HEK293 (cell line): ENCODE measurements at regions not wholly inside any gene's neighbourhood (a gene's known extent, or its start where the extent isn't known, plus 50 kb on each side); places are given as distances from the start of the nearest gene placed in this dataset.
A peak's percentile ranks its signal among the peaks of the same experiment; 100 is the strongest.

Experiments
- CTCF ChIA-PET: fragments of 350-600 bp; formaldehyde crosslinking; extraction: SDS; loops from one replicate; lab custom pipeline; 2021; ENCODE audit warnings: antibody characterized with exemption; lab: Yijun Ruan, JAX
- POLR2A ChIA-PET: fragments of 300-600 bp; formaldehyde crosslinking; extraction: SDS; loops from one replicate; lab custom pipeline; 2020; ENCODE audit warnings: antibody characterized with exemption, inconsistent platforms; lab: Yijun Ruan, JAX
- H3K27ac ChIP-seq: fragments of 200-500 bp; sonication (Bioruptor generic); 2 replicates; pipeline ENCODE4 v1.5.1; 2014; ENCODE audit warnings: low read depth, low read length, control low read depth, inconsistent platforms; ENCODE audit errors: extremely low read depth
- H3K36me3 ChIP-seq, 2 experiments: fragments of 200-500 bp in 1 of 2; sonication (Bioruptor generic) in 1 of 2; 1 replicate in 1 of 2; 2 replicates in 1 of 2; pipeline ENCODE4 v1.5.1; 2014 to 2017; ENCODE audit warnings: inconsistent platforms in 2 of 2, low read length in 2 of 2; ENCODE audit not compliant: control insufficient read depth in 2 of 2, insufficient read depth in 1 of 2
- H3K4me1 ChIP-seq: fragments of 200-500 bp; sonication (Bioruptor generic); 2 replicates; pipeline ENCODE4 v1.5.1; 2014; ENCODE audit warnings: mild to moderate bottlenecking, low read length, inconsistent platforms; ENCODE audit not compliant: control insufficient read depth, insufficient read depth
- H3K4me3 ChIP-seq: 2 replicates; pipeline ENCODE4 v1.5.1; 2011; ENCODE audit warnings: low read depth, mild to moderate bottlenecking, control low read depth, low read length, moderate library complexity
- H3K9me3 ChIP-seq: fragments of 200-500 bp; sonication (Bioruptor generic); 2 replicates; pipeline ENCODE4 v1.5.1; 2014; ENCODE audit warnings: low read depth, low read length, inconsistent platforms; ENCODE audit not compliant: control insufficient read depth, insufficient read depth
- MEIS1 ChIP-seq: sonication (generic); formaldehyde crosslinking; IDR thresholded peaks from 2 replicates; pipeline ENCODE4 v1.8.1; 2022; ENCODE audit warnings: missing genetic modification reagents, mild to moderate bottlenecking, borderline replicate concordance
- SCRT2 ChIP-seq: fragments of 450-650 bp; formaldehyde crosslinking; IDR thresholded peaks from 2 replicates; pipeline ENCODE4 v1.5.1; 2016; ENCODE audit warnings: missing biosample characterization, missing genetic modification characterization
- ZBTB1 ChIP-seq: fragments of 450-650 bp; formaldehyde crosslinking; IDR thresholded peaks from 2 replicates; pipeline ENCODE4 v1.5.1; 2016; ENCODE audit warnings: missing biosample characterization, missing genetic modification characterization
- ZNF221 ChIP-seq: fragments of 450-650 bp; formaldehyde crosslinking; IDR thresholded peaks from 2 replicates; pipeline ENCODE4 v1.5.1; 2017; ENCODE audit warnings: missing biosample characterization, missing genetic modification characterization, borderline replicate concordance
- ZNF223 ChIP-seq: fragments of 450-650 bp; formaldehyde crosslinking; IDR thresholded peaks from 2 replicates; pipeline ENCODE4 v1.5.1; 2016; ENCODE audit warnings: missing biosample characterization, missing genetic modification characterization
- ZNF354C ChIP-seq: fragments of 450-650 bp; formaldehyde crosslinking; IDR thresholded peaks from 2 replicates; pipeline ENCODE4 v1.5.1; 2016; ENCODE audit warnings: missing biosample characterization, missing genetic modification characterization, low read depth, borderline replicate concordance
- ZNF48 ChIP-seq: fragments of 450-650 bp; formaldehyde crosslinking; IDR thresholded peaks from 2 replicates; pipeline ENCODE4 v1.5.1; 2016; ENCODE audit warnings: missing biosample characterization, missing genetic modification characterization
- ZNF544 ChIP-seq: fragments of 450-650 bp; formaldehyde crosslinking; IDR thresholded peaks from 2 replicates; pipeline ENCODE4 v1.5.0; 2017; ENCODE audit warnings: missing biosample characterization, missing genetic modification characterization
- ZNF624 ChIP-seq: fragments of 450-650 bp; formaldehyde crosslinking; IDR thresholded peaks from 2 replicates; pipeline ENCODE4 v1.5.1; 2017; ENCODE audit warnings: missing biosample characterization, missing genetic modification characterization
- ZNF677 ChIP-seq: fragments of 450-650 bp; IDR thresholded peaks from 2 replicates; pipeline ENCODE4 v1.5.0; 2018; ENCODE audit warnings: missing biosample characterization, mild to moderate bottlenecking, missing genetic modification characterization, moderate library complexity
- ZNF701 ChIP-seq: fragments of 450-650 bp; formaldehyde crosslinking; IDR thresholded peaks from 2 replicates; pipeline ENCODE4 v1.5.1; 2016; ENCODE audit warnings: missing biosample characterization, missing genetic modification characterization
- ZNF747 ChIP-seq: fragments of 450-650 bp; formaldehyde crosslinking; IDR thresholded peaks from 2 replicates; pipeline ENCODE4 v1.5.1; 2016; ENCODE audit warnings: missing biosample characterization, missing genetic modification characterization
- ZNF791 ChIP-seq: fragments of 450-650 bp; formaldehyde crosslinking; IDR thresholded peaks from 2 replicates; pipeline ENCODE4 v1.5.1; 2016; ENCODE audit warnings: missing biosample characterization, missing genetic modification characterization
- ZNF843 ChIP-seq: fragments of 450-650 bp; formaldehyde crosslinking; IDR thresholded peaks from 2 replicates; pipeline ENCODE4 v1.5.1; 2016; ENCODE audit warnings: missing biosample characterization, missing genetic modification characterization
- TF ChIP-seq, protein P1 (sequence below): fragments of 450-650 bp; formaldehyde crosslinking; IDR thresholded peaks from 2 replicates; pipeline ENCODE4 v1.5.1; 2017; ENCODE audit warnings: missing biosample characterization, missing genetic modification characterization
- TF ChIP-seq, protein P2 (sequence below): fragments of 450-650 bp; formaldehyde crosslinking; IDR thresholded peaks from 2 replicates; pipeline ENCODE4 v1.5.1; 2016; ENCODE audit warnings: missing biosample characterization, missing genetic modification characterization
- TF ChIP-seq, protein P3 (sequence below): IDR thresholded peaks from 2 replicates; pipeline ENCODE4 v1.6.1; 2011; ENCODE audit warnings: mild to moderate bottlenecking, low read depth, low read length, borderline replicate concordance
- TF ChIP-seq, protein P4 (sequence below): fragments of 450-650 bp; formaldehyde crosslinking; optimal IDR thresholded peaks from 2 replicates; pipeline ENCODE3; 2016; ENCODE audit warnings: missing biosample characterization, mild to moderate bottlenecking, missing genetic modification characterization

DNA sequence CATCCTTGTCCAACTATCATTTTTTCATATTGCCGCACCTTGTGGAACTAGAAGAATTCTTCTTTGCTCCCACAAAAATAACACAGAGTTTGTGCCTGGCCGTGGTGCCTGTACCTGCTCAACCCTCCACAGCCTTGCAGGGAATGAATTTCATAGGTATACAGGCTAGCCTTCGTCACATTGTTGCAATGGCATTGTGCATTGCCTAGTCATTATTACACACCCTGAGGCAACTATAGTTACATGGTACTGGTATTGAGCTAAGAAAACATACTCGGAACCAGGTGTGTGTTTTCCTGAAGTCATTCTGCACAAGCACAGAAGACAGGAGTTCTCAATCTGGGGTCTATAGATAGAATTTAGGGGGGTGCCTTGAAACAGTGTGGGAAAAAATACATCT is 188.0 kb upstream of the CTAGE1 start:
- Histone ChIP-seq H3K9me3 (no peaks in the 10 kb centered on the region), H3K36me3 (no peaks in the 10 kb centered on the region), H3K4me1 (peaks cover 4% of the 10 kb centered on the region; the same call in 1 of the 2 replicates), H3K4me3 (no peak overlapping the region), H3K27ac (no peak overlapping the region)
- no peak for TF ChIP-seq MEIS1 (CRISPR knock-in tag)
- TF ChIP-seq, protein P1, sequence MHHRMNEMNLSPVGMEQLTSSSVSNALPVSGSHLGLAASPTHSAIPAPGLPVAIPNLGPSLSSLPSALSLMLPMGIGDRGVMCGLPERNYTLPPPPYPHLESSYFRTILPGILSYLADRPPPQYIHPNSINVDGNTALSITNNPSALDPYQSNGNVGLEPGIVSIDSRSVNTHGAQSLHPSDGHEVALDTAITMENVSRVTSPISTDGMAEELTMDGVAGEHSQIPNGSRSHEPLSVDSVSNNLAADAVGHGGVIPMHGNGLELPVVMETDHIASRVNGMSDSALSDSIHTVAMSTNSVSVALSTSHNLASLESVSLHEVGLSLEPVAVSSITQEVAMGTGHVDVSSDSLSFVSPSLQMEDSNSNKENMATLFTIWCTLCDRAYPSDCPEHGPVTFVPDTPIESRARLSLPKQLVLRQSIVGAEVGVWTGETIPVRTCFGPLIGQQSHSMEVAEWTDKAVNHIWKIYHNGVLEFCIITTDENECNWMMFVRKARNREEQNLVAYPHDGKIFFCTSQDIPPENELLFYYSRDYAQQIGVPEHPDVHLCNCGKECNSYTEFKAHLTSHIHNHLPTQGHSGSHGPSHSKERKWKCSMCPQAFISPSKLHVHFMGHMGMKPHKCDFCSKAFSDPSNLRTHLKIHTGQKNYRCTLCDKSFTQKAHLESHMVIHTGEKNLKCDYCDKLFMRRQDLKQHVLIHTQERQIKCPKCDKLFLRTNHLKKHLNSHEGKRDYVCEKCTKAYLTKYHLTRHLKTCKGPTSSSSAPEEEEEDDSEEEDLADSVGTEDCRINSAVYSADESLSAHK (tag by site-specific recombination): no peak
- ChIA-PET POLR2A (no interaction called here), CTCF (no interaction called here)

DNA sequence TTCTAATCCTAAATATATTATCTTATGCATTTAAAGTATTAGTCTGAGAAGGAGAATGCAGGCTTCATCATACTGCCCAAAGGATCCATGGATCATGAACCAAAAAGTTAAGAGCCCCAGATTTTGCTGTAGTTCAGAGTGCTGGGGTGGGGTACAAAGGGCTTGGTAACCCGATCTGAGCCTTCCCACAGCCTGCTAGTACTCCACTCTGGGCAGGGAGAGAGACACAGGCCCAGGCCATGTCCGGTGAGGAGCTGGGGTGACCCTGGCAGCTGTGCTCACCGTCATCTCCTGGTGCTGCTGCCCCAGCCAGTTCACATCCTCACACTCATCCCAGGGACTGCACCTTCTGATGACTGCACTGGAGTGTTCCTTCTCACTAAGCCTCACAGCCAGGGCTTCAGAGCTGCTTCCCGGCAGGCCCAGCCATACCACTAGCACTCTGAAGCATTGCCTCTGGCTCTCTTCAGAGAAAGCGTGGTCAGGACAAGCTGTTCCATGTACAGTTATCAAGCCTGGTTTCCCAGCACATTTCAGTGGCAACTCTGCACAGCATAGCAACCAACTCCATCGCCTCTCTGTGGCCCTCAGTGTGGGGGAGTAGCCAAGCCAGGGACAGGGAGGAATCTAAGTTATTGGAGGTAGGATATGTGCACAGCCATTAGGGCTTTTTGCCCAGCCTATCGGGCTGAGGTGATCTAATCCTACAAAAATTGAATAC is 189.0 kb upstream of the CTAGE1 start:
- ChIA-PET POLR2A (no interaction called here), CTCF (no interaction called here)
- no peak overlapping the region for H3K4me3 ChIP-seq
- TF ChIP-seq ZNF223 (tag by site-specific recombination) (no peak), ZNF354C (tag by site-specific recombination) (no peak)
- TF ChIP-seq, protein P2, sequence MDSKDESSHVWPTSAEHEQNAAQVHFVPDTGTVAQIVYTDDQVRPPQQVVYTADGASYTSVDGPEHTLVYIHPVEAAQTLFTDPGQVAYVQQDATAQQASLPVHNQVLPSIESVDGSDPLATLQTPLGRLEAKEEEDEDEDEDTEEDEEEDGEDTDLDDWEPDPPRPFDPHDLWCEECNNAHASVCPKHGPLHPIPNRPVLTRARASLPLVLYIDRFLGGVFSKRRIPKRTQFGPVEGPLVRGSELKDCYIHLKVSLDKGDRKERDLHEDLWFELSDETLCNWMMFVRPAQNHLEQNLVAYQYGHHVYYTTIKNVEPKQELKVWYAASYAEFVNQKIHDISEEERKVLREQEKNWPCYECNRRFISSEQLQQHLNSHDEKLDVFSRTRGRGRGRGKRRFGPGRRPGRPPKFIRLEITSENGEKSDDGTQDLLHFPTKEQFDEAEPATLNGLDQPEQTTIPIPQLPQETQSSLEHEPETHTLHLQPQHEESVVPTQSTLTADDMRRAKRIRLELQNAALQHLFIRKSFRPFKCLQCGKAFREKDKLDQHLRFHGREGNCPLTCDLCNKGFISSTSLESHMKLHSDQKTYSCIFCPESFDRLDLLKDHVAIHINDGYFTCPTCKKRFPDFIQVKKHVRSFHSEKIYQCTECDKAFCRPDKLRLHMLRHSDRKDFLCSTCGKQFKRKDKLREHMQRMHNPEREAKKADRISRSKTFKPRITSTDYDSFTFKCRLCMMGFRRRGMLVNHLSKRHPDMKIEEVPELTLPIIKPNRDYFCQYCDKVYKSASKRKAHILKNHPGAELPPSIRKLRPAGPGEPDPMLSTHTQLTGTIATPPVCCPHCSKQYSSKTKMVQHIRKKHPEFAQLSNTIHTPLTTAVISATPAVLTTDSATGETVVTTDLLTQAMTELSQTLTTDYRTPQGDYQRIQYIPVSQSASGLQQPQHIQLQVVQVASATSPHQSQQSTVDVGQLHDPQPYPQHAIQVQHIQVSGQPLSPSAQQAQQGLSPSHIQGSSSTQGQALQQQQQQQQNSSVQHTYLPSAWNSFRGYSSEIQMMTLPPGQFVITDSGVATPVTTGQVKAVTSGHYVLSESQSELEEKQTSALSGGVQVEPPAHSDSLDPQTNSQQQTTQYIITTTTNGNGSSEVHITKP (tag by site-specific recombination): peak; percentile 64
- TF ChIP-seq, all 188 proteins: peak for 1
- Histone ChIP-seq H3K9me3 (no peaks in the 10 kb centered on the region), H3K36me3 (no peaks in the 10 kb centered on the region), H3K27ac (no peak overlapping the region), H3K4me1 (peaks cover 4% of the 10 kb centered on the region; the same call in 1 of the 2 replicates)

DNA sequence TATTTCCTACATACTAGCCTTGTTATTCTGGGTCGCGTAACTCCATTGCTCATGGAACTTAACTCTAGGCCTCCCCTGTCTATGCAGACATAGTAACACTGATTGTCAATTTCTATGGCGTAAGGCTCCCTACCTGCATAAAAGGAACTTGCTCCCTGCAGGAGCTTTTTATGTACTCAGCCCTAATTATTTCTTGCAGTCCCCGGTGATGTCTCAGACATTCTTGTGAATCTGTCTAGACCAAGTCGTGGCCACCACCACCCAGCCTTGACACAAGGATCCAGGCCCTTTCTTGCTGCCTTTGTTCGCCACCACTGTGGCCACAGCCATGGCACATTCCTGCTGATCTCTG is 189.5 kb upstream of the CTAGE1 start:
- ChIA-PET CTCF (no interaction called here), POLR2A (no interaction called here)
- H3K9me3 ChIP-seq: no peaks in the 10 kb centered on the region
- no peak overlapping the region for H3K27ac ChIP-seq
- peaks cover 4% of the 10 kb centered on the region; the same call in 1 of the 2 replicates for H3K4me1 ChIP-seq
- H3K4me3 ChIP-seq: no peak overlapping the region
- TF ChIP-seq ZBTB1 (no peak), ZNF843 (tag by site-specific recombination) (no peak), ZNF48 (tag by site-specific recombination) (no peak), ZNF624 (tag by site-specific recombination) (no peak), ZNF221 (tag by site-specific recombination) (no peak), ZNF701 (tag by site-specific recombination) (no peak), ZNF544 (no peak), ZNF791 (no peak), ZNF677 (tag by site-specific recombination) (no peak), ZNF747 (tag by site-specific recombination) (no peak), SCRT2 (tag by site-specific recombination) (no peak)
- TF ChIP-seq, protein P3, sequence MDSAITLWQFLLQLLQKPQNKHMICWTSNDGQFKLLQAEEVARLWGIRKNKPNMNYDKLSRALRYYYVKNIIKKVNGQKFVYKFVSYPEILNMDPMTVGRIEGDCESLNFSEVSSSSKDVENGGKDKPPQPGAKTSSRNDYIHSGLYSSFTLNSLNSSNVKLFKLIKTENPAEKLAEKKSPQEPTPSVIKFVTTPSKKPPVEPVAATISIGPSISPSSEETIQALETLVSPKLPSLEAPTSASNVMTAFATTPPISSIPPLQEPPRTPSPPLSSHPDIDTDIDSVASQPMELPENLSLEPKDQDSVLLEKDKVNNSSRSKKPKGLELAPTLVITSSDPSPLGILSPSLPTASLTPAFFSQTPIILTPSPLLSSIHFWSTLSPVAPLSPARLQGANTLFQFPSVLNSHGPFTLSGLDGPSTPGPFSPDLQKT: no peak
- TF ChIP-seq, protein P1 (tag by site-specific recombination): no peak
- TF ChIP-seq, protein P4, sequence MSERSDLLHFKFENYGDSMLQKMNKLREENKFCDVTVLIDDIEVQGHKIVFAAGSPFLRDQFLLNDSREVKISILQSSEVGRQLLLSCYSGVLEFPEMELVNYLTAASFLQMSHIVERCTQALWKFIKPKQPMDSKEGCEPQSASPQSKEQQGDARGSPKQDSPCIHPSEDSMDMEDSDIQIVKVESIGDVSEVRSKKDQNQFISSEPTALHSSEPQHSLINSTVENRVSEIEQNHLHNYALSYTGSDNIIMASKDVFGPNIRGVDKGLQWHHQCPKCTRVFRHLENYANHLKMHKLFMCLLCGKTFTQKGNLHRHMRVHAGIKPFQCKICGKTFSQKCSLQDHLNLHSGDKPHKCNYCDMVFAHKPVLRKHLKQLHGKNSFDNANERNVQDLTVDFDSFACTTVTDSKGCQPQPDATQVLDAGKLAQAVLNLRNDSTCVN (tag by site-specific recombination): no peak
- TF ChIP-seq, all 188 proteins: peak for 0
- no peaks in the 10 kb centered on the region for H3K36me3 ChIP-seq
